NCI-H2227 (cell line): ENCODE measurements at regions not wholly inside any gene's neighbourhood (a gene's known extent, or its start where the extent isn't known, plus 50 kb on each side); places are given as distances from the start of the nearest gene placed in this dataset.

ENCODE experiments used
- DNase-seq: peaks from one replicate; lab custom pipeline; 2025; ENCODE audit not compliant: unreplicated experiment; lab: John Stamatoyannopoulos, UW

DNA sequence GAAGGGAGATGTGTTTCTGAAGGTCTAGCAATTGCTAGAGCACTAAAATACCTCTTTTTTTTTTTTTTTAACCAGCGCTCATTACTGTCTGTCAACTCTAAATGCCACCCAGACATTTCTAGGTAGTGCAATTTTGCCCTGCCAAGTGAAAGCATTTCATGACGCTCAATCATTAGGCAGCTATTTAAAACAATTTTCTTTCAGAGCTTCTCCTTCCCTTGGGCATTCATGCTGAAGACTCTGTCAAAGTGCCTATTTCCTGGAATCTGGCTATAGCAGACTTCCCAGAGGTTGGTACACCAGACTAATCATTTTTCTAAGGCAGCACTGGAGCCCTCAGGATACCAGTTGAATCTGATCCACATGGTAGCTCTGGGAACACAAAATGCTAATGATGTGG, 97.0 kb upstream of the ANKRD55 start:
- no peak for DNase-seq

DNA sequence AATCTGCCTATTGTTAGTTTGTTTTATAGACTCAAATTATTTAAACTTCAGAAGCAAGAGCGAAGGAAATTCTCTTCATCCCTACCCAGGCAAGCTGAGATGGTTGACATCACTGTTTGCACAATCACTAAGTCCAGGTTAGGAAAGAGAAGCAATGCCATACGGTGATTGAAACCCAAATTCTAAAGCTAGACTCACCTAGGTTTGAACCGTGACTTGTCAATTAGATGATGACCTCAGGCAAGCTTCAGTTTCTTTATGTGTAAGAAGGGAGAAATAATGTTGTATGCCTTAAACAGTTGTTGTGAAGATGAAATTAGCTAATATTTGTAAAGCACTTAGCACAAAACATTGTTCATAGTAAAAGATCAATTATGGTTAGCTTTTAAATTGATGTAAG, 96.5 kb upstream of the ANKRD55 start:
- no peak for DNase-seq

DNA sequence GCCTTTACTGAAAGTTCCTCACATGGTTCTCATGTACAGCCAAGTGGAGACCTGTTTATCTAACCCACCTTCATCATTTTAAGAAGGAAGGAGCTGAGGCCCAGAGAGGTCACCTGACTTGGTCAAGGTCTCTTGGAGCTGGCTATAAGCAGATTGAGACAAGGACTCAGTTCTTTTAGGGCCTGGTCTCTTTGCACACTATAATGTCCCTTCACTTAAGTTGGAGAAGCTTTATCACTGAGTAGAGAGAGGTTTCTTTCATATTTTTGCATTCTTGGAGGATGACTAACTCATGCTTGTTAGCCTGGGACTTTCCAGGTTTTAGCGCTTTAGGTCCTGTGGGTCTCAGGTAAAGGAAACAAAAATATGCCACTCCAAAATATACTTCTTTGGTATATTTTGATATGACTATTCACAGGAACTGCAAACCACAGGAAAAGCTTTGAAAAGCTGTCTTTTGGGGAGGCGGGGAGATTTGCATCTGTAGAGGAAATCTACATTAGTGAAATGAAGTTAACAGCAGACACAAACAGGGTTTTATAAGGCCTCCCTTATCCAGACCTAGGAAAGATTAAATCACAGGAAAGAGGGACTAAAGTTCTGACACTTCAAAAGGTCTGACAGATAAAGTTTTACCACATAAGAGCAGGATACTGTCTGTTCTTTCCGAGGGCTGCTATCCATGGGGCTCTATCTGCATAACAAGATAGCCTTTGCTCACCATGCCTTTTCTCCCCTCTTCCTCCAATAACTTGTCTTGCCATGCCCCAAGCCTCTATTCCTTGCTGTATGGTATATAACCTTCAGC, 95.8 kb upstream of the ANKRD55 start:
- DNase-seq: no peak

DNA sequence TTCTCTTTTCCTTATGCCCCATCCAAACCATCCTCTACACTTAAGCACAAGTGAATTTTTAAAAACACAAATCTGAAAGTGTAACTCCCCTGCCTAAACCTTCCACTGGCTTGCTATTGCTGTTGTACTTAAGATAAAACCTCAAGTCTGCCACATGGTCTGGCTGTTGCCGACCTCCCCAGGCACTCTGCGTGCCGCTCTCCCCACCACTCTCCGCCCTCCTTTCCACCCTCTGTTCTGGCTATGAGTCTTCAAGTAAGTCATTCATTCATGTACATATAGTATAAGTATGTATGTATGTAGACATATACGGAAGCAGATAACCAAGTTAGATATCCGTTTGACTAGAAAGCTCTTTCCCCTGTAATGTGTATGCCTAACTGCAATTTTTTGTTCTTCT, 94.7 kb upstream of the ANKRD55 start:
- no peak for DNase-seq

DNA sequence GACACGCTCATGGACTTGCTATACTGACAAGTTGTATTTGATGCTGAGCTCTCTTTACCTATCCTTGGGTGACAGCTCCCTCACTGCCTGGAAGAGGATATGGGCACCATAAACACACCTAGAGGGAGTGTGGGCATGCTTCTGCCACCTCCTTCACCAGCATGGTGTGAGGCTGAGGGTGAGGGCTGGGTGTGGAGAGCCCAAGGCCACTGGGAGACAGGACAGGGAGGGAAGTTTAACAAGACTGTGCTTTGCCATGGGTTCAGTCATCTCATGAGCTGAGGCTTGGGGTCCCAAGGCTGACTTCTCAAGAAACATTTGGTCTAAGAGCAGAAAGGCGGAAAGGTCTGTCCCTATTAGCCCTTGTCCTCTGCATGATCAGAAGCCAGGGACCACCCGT, 93.6 kb upstream of the ANKRD55 start:
- DNase-seq: no peak

DNA sequence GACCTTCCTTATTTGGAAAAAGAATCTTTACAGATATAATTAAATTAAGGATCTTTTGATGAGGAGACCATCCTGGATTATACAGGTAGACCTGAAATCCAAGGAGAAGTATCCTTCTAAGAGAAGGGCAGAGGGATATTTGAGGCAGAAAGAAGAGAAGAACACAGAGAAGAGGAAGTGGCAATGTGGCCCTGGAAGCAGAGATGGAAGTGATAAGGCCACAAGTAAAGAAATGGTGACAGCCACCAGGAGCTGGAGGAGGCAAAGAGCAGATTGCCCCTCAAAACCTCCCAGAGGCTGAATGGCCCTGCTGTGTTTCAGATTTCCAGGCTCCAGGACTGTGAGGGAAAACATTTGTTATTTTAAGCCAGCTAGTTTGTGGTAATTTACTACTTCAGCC, 93.0 kb upstream of the ANKRD55 start:
- no peak for DNase-seq

DNA sequence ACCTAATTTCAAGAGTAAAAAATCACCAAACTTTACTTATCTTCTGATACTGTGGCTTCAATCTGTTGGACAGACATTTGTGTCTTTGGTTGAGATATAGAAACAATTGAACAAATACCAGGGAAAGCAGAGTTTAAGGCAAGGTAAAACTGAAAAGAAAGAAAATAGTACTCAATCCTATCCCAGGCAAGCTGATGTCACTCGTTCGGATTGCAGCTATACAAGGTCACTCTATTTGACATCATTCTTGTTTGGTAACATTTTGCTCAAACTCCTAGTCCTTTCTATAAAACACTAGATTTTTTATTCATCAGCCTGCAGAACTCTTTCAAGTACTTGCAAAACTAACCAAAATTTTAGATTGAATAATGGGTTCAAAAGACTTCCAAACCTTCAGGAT, 91.9 kb upstream of the ANKRD55 start:
- no peak for DNase-seq

DNA sequence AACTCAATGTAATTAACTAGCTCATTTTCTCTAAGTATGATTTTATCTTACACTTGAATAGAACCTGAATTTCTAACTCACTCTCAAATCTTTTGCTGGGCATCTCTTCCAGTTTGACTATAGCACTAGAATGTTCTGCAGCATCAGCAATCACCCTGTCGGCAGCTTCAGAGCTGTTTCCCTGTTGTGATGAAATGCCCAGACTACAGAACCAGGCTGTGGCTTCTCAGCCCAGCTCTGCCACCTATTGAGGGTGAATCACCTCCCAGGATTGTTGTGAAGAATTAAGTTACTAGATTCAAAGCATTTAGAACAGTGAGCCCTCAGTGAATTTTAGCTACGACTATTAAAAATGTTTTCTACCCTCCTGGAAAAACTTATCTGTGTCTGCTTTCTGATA, 90.4 kb upstream of the ANKRD55 start:
- DNase-seq: no peak

DNA sequence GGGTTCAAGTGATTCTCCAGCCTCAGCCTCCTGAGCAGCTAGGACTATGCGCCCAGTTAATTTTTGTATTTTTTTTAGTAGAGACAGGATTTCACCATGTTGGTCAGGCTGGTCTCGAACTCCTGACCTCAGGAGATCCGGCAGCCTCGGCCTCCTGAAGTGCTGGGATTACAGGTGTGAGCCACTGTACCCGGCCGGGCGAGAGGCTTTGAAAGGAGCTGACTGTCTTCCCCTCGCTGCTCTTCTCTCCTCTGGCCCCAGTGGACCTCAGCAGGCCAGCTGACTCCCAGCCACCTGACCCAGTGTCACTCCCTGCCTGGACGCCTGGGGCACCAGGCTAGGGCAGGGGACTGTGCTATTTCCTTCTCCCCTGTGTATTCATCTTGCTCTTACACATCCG, 89.5 kb upstream of the ANKRD55 start:
- DNase-seq: no peak

DNA sequence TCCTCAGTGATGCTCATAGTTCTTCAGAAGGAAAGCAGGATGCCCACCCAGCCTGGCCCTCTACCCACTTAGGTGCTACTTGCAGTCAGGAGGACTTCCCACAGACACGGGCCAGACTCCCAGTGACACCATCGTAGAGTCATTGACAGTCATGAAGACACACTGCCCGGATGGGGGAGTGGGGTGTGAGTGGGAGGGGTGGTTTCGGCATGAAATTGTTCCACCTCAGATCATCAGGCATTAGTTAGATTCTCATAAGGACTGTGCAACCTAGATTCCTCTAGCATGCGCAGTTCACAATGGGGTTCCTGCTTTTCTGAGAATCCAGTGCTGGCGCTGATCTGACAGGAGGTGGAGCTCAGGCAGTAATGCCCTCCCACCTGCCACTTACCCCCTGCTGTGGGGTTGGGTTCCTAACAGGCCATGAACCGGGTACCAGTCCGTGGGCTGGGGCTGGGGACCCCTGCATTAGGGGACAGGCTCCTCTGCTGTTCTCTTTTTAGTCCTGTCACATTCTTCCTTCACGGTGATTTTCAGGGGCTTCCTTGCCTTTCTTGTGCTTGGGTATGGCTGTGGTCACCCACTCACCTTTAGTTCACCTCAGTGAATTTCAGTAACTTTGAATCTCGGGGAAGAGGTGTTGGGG, 88.2 kb upstream of the ANKRD55 start:
- no peak for DNase-seq

DNA sequence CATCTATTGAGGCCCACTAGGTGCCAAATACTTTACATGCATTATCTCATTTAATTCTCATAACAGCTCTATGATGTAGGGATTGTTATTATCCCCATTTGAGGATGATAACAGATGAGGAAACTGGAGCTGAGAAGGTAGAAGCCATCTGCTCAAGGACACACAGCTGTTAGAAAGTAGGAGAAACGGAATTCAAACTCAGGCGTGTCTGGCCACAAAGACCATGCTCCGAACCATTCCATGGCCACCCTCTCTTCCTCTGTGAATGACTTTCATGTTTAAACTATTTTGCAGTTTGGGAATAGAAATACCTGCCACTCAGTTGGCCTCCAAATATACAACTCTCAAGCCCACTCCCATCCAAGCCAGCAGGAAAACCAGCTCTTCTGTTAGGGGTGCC, 87.6 kb upstream of the ANKRD55 start:
- no peak for DNase-seq

DNA sequence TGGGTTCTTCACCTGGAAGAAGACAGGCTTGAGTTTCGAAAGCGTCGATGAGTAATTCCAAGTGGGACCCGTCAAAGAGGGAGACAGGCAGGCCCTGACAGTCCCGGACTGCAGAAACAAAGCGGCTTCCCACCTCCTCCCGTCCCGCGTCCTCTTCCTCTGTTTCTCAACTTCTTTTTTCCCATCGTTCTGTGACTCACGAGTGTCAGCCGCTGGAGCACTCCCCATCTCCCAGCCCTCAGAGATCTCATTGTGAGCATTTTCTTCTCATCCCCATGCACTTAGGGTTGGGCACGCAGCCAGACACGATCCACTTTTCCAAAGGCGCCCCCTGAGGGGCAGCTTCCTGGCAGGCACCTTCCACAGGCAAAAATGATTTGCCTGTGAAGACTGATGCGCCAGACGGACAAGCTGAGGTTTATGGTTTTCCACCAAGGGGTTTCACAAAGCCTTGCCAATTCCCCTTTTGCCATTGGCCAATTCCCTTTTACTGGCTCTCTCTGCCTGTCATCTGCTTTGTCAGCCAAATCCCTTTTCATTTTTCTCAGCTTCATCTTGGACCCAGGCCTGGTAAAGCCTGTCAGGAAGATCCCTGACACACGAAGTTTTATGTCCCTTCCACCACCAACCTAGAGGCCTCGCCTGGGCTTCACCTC, 86.5 kb upstream of the ANKRD55 start:
- DNase-seq: no peak

DNA sequence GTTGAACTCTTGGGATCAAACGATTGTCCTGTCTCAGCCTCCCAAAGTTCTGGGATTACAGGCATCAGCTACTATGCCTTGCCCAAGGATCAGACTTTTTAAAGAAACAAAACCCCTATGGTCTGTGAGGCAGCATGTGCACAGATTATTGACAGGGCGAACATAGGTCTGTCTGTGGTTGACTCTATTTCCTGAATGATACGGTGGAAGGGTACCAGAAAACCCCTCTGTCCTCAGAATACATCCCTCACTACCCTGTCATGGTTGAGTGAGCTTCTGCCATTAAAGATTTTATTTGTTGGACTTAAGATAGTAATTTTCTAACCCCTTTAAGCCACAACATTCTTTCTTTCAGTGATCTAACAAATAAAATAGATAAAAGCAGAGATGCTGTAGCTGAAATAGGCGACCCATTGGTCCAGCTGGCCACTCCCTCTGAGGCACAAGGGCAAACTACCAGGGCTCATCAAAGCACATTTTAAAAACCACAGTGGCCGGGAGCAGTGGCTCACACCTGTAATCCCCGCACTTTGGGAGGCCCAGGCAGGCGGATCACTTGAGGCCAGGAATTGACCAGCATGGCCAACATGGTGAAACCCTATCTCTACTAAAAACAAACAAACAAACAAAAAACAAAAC, 84.9 kb upstream of the ANKRD55 start:
- DNase-seq: no peak

DNA sequence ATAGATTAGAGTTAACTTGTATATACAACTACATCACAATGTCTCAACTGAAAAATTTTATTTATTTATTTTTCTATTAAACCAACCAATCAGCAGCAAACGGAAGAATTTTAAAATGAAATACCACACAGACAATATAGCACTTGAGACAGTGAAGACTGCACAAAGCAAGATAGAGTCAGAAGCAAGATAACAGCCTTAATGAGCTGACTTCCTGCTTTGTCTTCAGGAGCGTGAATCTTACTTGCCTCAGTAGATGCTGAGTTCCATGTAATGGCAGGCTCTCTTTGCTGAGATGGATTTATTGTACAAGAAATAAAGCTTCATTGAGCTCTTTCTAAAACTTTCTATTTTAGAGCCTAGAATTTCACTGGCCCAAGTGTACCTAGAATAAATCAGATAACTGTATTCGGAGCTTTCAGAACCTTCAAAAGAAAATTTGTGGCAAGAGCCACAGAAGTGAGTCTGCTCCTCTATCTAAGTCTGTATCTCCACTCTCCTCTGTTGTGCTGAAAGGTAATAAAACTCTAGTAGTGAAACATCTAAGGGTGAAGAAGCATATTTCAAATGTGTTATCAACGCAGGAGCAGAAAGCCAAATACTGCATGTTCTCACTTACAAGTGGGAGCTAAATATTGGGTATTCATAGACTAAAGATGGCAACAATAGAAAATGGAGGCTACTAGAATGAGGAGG, 83.3 kb upstream of the ANKRD55 start:
- DNase-seq: no peak

DNA sequence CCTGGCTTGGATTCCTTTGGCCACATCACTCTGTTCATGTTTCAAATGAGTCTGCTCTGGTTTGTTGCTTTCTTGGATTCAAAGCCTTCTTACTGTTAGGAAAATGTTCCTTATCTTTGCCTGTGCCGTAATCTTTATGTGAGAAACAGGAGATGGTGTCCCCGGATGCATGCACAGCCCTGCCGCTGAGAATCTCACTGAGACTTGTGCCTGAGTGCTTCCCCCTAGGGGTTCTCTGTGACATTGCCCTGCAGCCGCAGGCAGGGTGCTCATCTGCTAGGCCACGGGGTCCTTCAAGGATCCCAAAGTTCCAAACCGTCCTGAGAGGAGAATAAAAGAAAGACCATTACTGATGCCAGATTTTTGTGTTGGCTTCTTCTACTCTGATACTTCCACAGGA, 81.4 kb upstream of the ANKRD55 start:
- DNase-seq: no peak

DNA sequence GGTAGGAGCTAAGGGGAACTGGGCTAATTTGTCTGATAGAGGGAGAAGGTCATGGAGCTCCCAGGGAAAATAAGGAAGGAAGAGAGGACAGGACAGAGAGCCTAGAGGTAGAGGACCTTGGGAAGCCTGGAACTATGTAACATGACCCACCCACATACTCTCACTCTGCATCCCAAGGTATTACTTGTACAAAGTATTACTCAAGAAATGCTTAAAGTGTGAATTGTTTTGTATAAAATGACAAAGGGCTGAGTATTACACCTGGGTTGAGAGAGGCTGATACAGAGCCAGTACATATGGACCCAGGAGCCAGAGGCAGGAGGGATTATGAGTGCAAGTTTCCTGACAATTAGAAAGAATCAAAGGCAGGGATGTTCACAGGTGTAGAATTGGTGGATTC, 80.5 kb upstream of the ANKRD55 start:
- no peak for DNase-seq

DNA sequence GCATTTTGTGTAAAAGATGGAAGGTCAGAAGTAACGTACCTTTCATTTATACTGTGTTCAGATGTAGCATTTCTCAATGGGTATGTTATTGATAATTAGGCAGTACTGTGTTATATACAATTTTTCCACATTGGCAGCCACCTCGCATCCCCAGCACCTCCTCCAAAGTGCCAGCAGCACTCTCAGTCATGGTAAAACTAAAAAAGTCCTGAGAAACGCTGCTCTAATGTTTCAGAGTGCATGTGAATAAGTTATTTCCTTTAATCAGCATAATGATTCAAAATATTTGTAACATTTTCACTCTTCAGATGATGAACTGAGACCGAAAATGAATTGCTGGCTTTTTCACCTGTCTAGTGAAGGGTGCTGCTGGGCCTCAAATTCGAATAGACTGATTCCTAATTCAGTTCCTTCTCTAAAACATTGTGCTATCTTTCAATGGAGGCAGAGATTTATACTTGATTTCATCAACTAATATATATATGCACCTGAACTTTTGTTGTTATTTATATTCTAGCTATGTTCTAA, 79.9 kb upstream of the ANKRD55 start:
- no peak for DNase-seq

DNA sequence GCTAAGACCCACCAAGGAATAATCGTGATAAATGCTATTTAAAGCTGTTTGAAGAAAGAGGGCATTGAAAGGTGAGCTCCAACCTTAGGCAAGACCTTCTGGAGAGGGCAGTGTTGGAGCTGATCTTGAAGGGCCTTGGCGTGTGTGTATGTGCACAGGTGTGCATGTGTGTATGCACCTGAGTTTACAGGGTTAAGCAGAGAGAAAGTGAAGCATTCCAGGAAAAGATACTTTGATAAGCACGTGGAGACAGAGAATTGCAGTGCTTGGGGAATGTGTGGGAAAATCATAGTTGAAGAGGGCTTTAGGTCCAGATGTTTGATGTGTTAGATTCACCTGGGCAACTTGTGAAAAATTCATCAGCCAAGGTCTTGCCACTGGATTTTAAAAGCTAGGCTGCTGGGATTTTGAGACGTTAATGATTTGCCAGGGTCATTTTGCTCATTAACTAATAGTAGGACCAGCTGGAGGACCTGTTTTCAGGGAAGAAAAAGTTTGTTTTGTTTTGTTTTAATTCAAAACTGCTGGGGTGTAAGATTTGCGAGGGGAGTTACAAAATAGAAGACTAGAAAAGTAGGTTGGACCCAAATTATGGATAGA, 78.3 kb upstream of the ANKRD55 start:
- DNase-seq: no peak

DNA sequence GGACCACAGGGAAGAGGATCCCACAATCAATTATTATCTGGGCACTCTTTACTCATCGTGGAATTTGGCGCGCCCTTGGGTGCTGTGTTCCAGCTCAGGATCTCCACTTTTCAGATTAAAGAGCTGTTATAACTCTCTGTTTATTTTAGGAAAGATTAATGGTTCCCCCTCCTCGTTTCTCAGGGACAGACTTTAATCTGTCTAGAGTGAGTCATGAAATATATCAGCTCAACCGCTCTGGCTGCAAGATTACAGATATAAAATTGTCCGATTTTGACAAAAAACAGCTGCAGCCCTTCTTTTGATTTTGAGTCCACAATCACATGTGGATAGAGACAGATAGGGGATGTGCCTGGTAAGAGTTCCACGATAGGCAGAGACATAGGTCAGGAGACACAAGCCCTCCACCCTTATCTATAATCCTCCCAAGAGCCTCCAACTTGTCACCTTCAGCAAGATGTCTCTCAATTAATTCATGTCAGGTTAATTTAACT, 77.6 kb upstream of the ANKRD55 start:
- DNase-seq: no peak

DNA sequence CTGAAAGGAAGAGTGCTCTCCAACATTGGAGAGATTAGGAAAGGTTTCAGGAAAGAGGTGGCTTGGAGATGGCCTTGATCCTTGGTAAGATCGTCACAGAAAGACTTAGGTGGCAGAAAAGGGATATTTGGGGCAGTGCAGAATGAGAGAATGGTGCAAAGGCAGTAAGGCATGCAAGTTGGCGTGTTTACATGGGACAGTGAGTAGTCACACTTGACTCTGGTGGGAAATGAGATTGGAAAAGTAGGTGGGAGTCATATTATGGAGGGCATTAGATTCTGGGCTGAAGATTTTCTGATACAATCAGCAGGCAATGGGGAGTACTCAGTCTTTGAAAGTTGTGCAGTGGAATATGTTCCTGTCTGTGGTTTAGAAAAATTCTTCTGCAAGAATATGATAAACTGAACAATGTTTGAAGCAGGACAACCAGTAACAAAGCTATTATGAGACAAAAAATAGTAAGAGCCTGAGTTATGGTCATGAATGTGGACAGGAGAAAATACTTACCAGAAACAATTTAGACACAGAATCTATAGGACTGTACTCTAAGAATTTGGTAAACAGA, 76.2 kb upstream of the ANKRD55 start:
- no peak for DNase-seq
